SK-N-MC (cell line): ENCODE measurements at regions not wholly inside any gene's neighbourhood (a gene's known extent, or its start where the extent isn't known, plus 50 kb on each side); places are given as distances from the start of the nearest gene placed in this dataset.

Experiments used
- DNase-seq: peaks from one replicate; pipeline ENCODE4 v3.0.0-alpha.2; 2011; ENCODE audit warnings: low read depth, low spot score
- H3K27ac ChIP-seq: fragments of 200-600 bp; sonication (generic); 2 replicates; pipeline ENCODE4 v1.5.1; 2016; ENCODE audit warnings: mixed run types
- H3K36me3 ChIP-seq: fragments of 200-600 bp; sonication (generic); 2 replicates; pipeline ENCODE4 v1.6.1; 2017; ENCODE audit warnings: antibody characterized with exemption, low read length, mixed read lengths; ENCODE audit not compliant: insufficient read depth
- H3K4me3 ChIP-seq: fragments of 200-600 bp; sonication (generic); 2 replicates; pipeline ENCODE4 v1.5.1; 2016
- H3K9ac ChIP-seq: fragments of 200-600 bp; sonication (generic); 2 replicates; pipeline ENCODE4 v1.8.0; 2017; ENCODE audit warnings: mixed run types, mixed read lengths; ENCODE audit not compliant: insufficient read length
- H3K9me3 ChIP-seq: fragments of 200-600 bp; sonication (generic); 2 replicates; pipeline ENCODE4 v1.6.1; 2017; ENCODE audit warnings: low read depth, mild to moderate bottlenecking, antibody characterized with exemption, low read length, moderate library complexity, mixed read lengths
- EZH2 ChIP-seq: fragments of 200-600 bp; sonication (generic); IDR thresholded peaks from one replicate; pipeline ENCODE4 v1.6.1; 2017; ENCODE audit warnings: antibody characterized with exemption
- FOXP2 ChIP-seq: optimal IDR thresholded peaks from 2 replicates; pipeline ENCODE3; 2011; ENCODE audit warnings: mild to moderate bottlenecking, moderate library complexity; ENCODE audit not compliant: insufficient read depth; ENCODE audit errors: extremely low read length, control extremely low read depth
- POLR2AphosphoS5 ChIP-seq: IDR thresholded peaks from 2 replicates; pipeline ENCODE4 v1.6.1; 2012; ENCODE audit warnings: mild to moderate bottlenecking, low read depth, low read length, borderline replicate concordance

GRCh38 chr5:112560371-112560770 lies 141.3 kb upstream of the EPB41L4A start:
- no peak for TF ChIP-seq EZH2
- no peak for TF ChIP-seq POLR2AphosphoS5
- no peak for TF ChIP-seq FOXP2
- H3K9me3 ChIP-seq, result no peaks in the 10 kb centered on the region
- no peak overlapping the region for H3K27ac ChIP-seq
- no peaks in the 10 kb centered on the region for H3K36me3 ChIP-seq
- no peak for DNase-seq
- no peak overlapping the region for H3K9ac ChIP-seq
- no peak overlapping the region for H3K4me3 ChIP-seq

GRCh38 chr5:112563169-112563826 lies 144.2 kb upstream of the EPB41L4A start:
- no peaks in the 10 kb centered on the region for H3K9me3 ChIP-seq
- no peak for TF ChIP-seq FOXP2
- TF ChIP-seq POLR2AphosphoS5, result no peak
- TF ChIP-seq EZH2, result no peak
- no peak overlapping the region for H3K9ac ChIP-seq
- H3K4me3 ChIP-seq, result no peak overlapping the region
- no peak for DNase-seq
- H3K27ac ChIP-seq, result no peak overlapping the region
- no peaks in the 10 kb centered on the region for H3K36me3 ChIP-seq

GRCh38 chr5:112566251-112566650 lies 147.2 kb upstream of the EPB41L4A start:
- H3K9me3 ChIP-seq, result no peaks in the 10 kb centered on the region
- TF ChIP-seq EZH2, result no peak
- no peak for TF ChIP-seq FOXP2
- no peak for TF ChIP-seq POLR2AphosphoS5
- H3K36me3 ChIP-seq, result no peaks in the 10 kb centered on the region

GRCh38 chr5:112569596-112569995 lies 150.5 kb upstream of the EPB41L4A start:
- DNase-seq, result no peak
- Histone ChIP-seq H3K36me3 (no peaks in the 10 kb centered on the region), H3K9me3 (no peaks in the 10 kb centered on the region), H3K9ac (no peak overlapping the region), H3K27ac (no peak overlapping the region), H3K4me3 (no peak overlapping the region)
- TF ChIP-seq FOXP2, result no peak
- TF ChIP-seq EZH2, result no peak
- no peak for TF ChIP-seq POLR2AphosphoS5

More at GRCh38 chr5:112566251-112566650, 147.2 kb upstream of the EPB41L4A start:
- H3K27ac ChIP-seq, result no peak overlapping the region
- no peak overlapping the region for H3K9ac ChIP-seq
- H3K4me3 ChIP-seq, result no peak overlapping the region
- DNase-seq, result no peak

- no peaks in the 10 kb centered on the region for H3K9me3 ChIP-seq
- H3K9ac ChIP-seq, result no peak overlapping the region
- TF ChIP-seq EZH2, result no peak
- no peak for TF ChIP-seq POLR2AphosphoS5
- no peak for TF ChIP-seq FOXP2
Measured at GRCh38 chr5:112570708-112571444, 151.8 kb upstream of the EPB41L4A start.

GRCh38 chr5:112573441-112573840 lies 154.4 kb upstream of the EPB41L4A start:
- DNase-seq, result no peak
- Histone ChIP-seq H3K36me3 (no peaks in the 10 kb centered on the region), H3K9me3 (no peaks in the 10 kb centered on the region), H3K27ac (no peak overlapping the region), H3K9ac (no peak overlapping the region), H3K4me3 (no peak overlapping the region)
- no peak for TF ChIP-seq POLR2AphosphoS5
- no peak for TF ChIP-seq FOXP2
- TF ChIP-seq EZH2, result no peak

More at GRCh38 chr5:112570708-112571444, 151.8 kb upstream of the EPB41L4A start:
- Histone ChIP-seq H3K36me3 (no peaks in the 10 kb centered on the region), H3K27ac (no peak overlapping the region), H3K4me3 (no peak overlapping the region)
- no peak for DNase-seq

GRCh38 chr5:112574536-112574935 lies 155.5 kb upstream of the EPB41L4A start:
- no peak for DNase-seq
- no peaks in the 10 kb centered on the region for H3K9me3 ChIP-seq

GRCh38 chr5:112576298-112576925 lies 157.3 kb upstream of the EPB41L4A start:
- no peaks in the 10 kb centered on the region for H3K9me3 ChIP-seq
- no peak overlapping the region for H3K9ac ChIP-seq
- TF ChIP-seq EZH2 (no peak), POLR2AphosphoS5 (no peak), FOXP2 (no peak)
- no peak for DNase-seq
- H3K27ac ChIP-seq, result no peak overlapping the region
- no peaks in the 10 kb centered on the region for H3K36me3 ChIP-seq
- no peak overlapping the region for H3K4me3 ChIP-seq

More at GRCh38 chr5:112574536-112574935, 155.5 kb upstream of the EPB41L4A start:
- no peaks in the 10 kb centered on the region for H3K36me3 ChIP-seq
- no peak overlapping the region for H3K9ac ChIP-seq
- TF ChIP-seq EZH2, result no peak
- no peak overlapping the region for H3K27ac ChIP-seq
- H3K4me3 ChIP-seq, result no peak overlapping the region
